Breast epithelium (tissue), 4 donors: ENCODE measurements at regions not wholly inside any gene's neighbourhood (a gene's known extent, or its start where the extent isn't known, plus 50 kb on each side); places are given as distances from the start of the nearest gene placed in this dataset.

Experiments
- DNase-seq, 2 donors: peaks; one replicate each; pipeline ENCODE4 v3.0.0-alpha.2; 2019; ENCODE audit warnings: low spot score in 2 of 2
- H3K27ac ChIP-seq, 2 donors: fragments of 200-600 bp; sonication (generic) in 1 of 2; one replicate each; pipeline ENCODE4 v1.5.1; 2016 to 2019; ENCODE audit warnings: mild to moderate bottlenecking in 1 of 2
- H3K27me3 ChIP-seq, 2 donors: fragments of 200-600 bp; sonication (generic) in 1 of 2; one replicate each; pipeline versions ENCODE4 v1.5.1 to v1.6.0; 2017 to 2019; ENCODE audit warnings: control low read depth in 1 of 2, mild to moderate bottlenecking in 1 of 2
- H3K36me3 ChIP-seq: fragments of 200-600 bp; one replicate; pipeline ENCODE4 v1.5.1; 2019
- H3K4me1 ChIP-seq, 2 donors: fragments of 200-600 bp; sonication (generic); one replicate each; pipeline ENCODE4 v1.5.1; 2016 to 2019; ENCODE audit warnings: control low read depth in 1 of 2
- H3K4me3 ChIP-seq, 3 donors: fragments of 200-600 bp; sonication (generic); 1 replicate in 2 of 3; 2 replicates in 1 of 3; pipeline ENCODE4 v1.5.1; 2016 to 2019; ENCODE audit warnings: mild to moderate bottlenecking in 3 of 3, moderate library complexity in 2 of 3
- H3K9me3 ChIP-seq, 2 donors: fragments of 200-600 bp; sonication (generic) in 1 of 2; one replicate each; pipeline ENCODE4 v1.5.1; 2016 to 2019; ENCODE audit warnings: control low read depth in 1 of 2
- POLR2A ChIP-seq: fragments of 450-650 bp; IDR thresholded peaks from one replicate; pipeline ENCODE4 v1.6.1; 2016; ENCODE audit warnings: antibody characterized with exemption, mild to moderate bottlenecking, moderate library complexity
- POLR2AphosphoS5 ChIP-seq, 3 donors: sonication (generic); formaldehyde crosslinking; IDR thresholded peaks; one replicate each; pipeline ENCODE4 v1.6.1; 2017; ENCODE audit warnings: antibody characterized with exemption in 3 of 3
- intact Hi-C: fragments of 100-400 bp; cut with DNase I; formaldehyde crosslinking; loops from one replicate; pipeline ENCODE4 v1.15.1; 2023; ENCODE audit warnings: low total_unique reads
- TF ChIP-seq, protein P1 (sequence below), 3 donors: fragments of 450-650 bp; IDR thresholded peaks; one replicate each; pipeline ENCODE4 v1.5.1; 2016 to 2017; ENCODE audit warnings: antibody characterized with exemption in 3 of 3, mild to moderate bottlenecking in 3 of 3, moderate library complexity in 3 of 3

DNA sequence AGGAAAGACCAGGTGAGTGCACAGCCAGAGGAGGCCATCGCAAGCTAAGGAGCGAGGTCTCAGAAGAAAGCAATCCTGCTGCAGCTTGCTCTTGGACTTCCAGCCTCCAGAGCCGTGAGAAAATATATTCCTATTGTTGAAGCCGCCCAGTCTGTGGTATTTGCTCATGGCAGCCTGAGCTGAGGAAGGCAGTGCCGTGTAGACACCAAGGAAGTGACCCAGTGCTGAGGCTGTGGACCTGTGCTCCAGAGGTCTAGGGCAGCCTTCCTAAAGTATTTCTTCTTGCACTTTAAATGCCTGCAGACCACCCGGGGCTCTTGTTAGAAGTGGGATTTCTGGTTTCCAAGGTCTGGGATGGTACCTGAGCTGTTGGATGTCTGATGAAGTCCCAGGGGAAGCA lies 158.5 kb upstream of the KL start:
- intact Hi-C loops = no loop called here
- no peak overlapping the region for H3K27ac ChIP-seq
- TF ChIP-seq, protein P1, sequence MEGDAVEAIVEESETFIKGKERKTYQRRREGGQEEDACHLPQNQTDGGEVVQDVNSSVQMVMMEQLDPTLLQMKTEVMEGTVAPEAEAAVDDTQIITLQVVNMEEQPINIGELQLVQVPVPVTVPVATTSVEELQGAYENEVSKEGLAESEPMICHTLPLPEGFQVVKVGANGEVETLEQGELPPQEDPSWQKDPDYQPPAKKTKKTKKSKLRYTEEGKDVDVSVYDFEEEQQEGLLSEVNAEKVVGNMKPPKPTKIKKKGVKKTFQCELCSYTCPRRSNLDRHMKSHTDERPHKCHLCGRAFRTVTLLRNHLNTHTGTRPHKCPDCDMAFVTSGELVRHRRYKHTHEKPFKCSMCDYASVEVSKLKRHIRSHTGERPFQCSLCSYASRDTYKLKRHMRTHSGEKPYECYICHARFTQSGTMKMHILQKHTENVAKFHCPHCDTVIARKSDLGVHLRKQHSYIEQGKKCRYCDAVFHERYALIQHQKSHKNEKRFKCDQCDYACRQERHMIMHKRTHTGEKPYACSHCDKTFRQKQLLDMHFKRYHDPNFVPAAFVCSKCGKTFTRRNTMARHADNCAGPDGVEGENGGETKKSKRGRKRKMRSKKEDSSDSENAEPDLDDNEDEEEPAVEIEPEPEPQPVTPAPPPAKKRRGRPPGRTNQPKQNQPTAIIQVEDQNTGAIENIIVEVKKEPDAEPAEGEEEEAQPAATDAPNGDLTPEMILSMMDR (IDR thresholded peaks at IDR 0.05) = no peak
- no peak for TF ChIP-seq POLR2AphosphoS5 (IDR thresholded peaks at IDR 0.05)
- no peak for TF ChIP-seq POLR2A

DNA sequence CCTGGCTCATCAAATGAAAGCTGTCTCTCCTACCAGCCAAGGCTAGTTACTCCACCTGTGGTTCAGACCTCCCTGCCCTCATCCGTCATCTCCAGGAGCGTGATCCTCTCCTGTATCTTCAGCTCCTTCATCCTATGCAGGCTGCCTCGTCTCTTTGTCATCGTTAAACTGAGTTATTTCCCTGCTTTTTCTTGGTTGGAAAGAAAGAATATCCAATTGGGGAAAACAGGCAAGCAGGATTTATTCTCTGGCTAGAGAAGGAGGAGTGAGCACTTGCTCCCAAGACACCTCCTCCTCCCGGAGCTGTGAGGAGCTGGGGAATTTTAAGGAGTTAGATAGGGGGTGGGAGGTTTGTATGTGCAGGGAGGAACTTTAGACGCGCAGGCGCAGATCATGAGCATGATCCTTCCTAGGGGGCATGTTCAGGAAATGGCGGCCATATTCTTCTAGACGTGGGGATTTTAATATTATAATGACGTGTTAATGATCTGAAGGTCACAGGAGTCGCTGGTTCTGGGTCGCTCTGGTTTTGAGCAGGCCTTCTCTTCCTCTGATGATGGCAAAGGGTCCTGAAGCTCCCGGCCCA lies 156.4 kb upstream of the KL start:
- no peaks in the 10 kb centered on the region for H3K27me3 ChIP-seq
- DNase-seq = no peak
- no peaks in the 10 kb centered on the region for H3K4me1 ChIP-seq
- H3K36me3 ChIP-seq = no peaks in the 10 kb centered on the region
- intact Hi-C loops = no loop called here
- TF ChIP-seq POLR2A (no peak), POLR2AphosphoS5 (IDR thresholded peaks at IDR 0.05) (no peak)
- TF ChIP-seq, protein P1 (IDR thresholded peaks at IDR 0.05) = no peak
- no peak overlapping the region for H3K27ac ChIP-seq
- H3K4me3 ChIP-seq = no peak overlapping the region
- H3K9me3 ChIP-seq = peaks cover 6 to 10% of the 10 kb centered on the region in 2 donors

More for the DNA sequence above, 158.5 kb upstream of the KL start:
- Histone ChIP-seq H3K9me3 (peaks cover 6 to 10% of the 10 kb centered on the region in 2 donors), H3K4me3 (no peak overlapping the region), H3K36me3 (no peaks in the 10 kb centered on the region), H3K27me3 (no peaks in the 10 kb centered on the region), H3K4me1 (no peaks in the 10 kb centered on the region)
- no peak for DNase-seq

GRCh38 chr13:32861304-32861703 lies 154.9 kb upstream of the KL start:
- Histone ChIP-seq H3K27ac (no peak overlapping the region), H3K9me3 (peaks cover 6 to 10% of the 10 kb centered on the region in 2 donors), H3K27me3 (no peaks in the 10 kb centered on the region), H3K36me3 (no peaks in the 10 kb centered on the region), H3K4me1 (no peaks in the 10 kb centered on the region), H3K4me3 (no peak overlapping the region)
- intact Hi-C loops = no loop called here
- TF ChIP-seq POLR2AphosphoS5 (IDR thresholded peaks at IDR 0.05) (no peak), POLR2A (no peak)
- TF ChIP-seq, protein P1 (IDR thresholded peaks at IDR 0.05) = no peak
- no peak for DNase-seq

DNA sequence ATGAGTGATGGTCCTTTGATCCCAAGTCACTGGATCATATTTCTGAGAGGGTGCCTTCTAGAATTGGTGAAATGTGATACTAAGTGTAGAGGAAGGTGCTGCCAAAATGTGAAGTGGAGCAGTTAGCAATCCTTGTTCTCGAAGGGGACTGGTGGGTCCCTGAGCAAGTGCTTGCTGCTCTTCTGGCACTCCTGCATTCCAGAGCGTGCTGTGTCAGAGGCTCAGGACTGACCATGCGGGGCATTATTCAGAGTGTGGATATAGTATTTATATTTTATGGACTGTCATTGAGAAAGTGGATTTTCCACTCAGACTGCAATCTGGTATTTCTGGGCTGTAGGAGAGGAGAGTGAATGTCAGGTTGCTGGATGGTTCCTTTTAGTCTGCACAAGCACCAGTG lies 152.6 kb upstream of the KL start:
- intact Hi-C loops = no loop called here
- Histone ChIP-seq H3K4me1 (no peaks in the 10 kb centered on the region), H3K27ac (no peak overlapping the region), H3K9me3 (peaks cover 6 to 10% of the 10 kb centered on the region in 2 donors), H3K27me3 (no peaks in the 10 kb centered on the region), H3K4me3 (no peak overlapping the region), H3K36me3 (no peaks in the 10 kb centered on the region)
- no peak for DNase-seq
- TF ChIP-seq, protein P1 (IDR thresholded peaks at IDR 0.05) = no peak
- no peak for TF ChIP-seq POLR2AphosphoS5 (IDR thresholded peaks at IDR 0.05)
- no peak for TF ChIP-seq POLR2A

- intact Hi-C loops = no loop called here
- H3K9me3 ChIP-seq = peaks cover 5 to 17% of the 10 kb centered on the region in 2 donors
- TF ChIP-seq, protein P1 (IDR thresholded peaks at IDR 0.05) = no peak
- TF ChIP-seq POLR2A = no peak
- TF ChIP-seq POLR2AphosphoS5 (IDR thresholded peaks at IDR 0.05) = no peak
- H3K4me3 ChIP-seq = no peak overlapping the region
- no peak for DNase-seq
- H3K27ac ChIP-seq = no peak overlapping the region
- H3K4me1 ChIP-seq = no peaks in the 10 kb centered on the region
- no peaks in the 10 kb centered on the region for H3K27me3 ChIP-seq
- H3K36me3 ChIP-seq = no peaks in the 10 kb centered on the region
Observed at GRCh38 chr13:32866921-32867320, 149.3 kb upstream of the KL start.
